NCI-H748 treated with DMSO at 0.1 percent for 48 hours (cell line): ENCODE measurements at regions not wholly inside any gene's neighbourhood (a gene's known extent, or its start where the extent isn't known, plus 50 kb on each side); places are given as distances from the start of the nearest gene placed in this dataset.
"Not testable (repeated sequence)": the region's sequence is repeated elsewhere in the genome, so short reads cannot be mapped to it uniquely, and the experiment has no call there.

Experiments
- DNase-seq: peaks from one replicate; lab custom pipeline; 2025; lab: John Stamatoyannopoulos, UW

DNA sequence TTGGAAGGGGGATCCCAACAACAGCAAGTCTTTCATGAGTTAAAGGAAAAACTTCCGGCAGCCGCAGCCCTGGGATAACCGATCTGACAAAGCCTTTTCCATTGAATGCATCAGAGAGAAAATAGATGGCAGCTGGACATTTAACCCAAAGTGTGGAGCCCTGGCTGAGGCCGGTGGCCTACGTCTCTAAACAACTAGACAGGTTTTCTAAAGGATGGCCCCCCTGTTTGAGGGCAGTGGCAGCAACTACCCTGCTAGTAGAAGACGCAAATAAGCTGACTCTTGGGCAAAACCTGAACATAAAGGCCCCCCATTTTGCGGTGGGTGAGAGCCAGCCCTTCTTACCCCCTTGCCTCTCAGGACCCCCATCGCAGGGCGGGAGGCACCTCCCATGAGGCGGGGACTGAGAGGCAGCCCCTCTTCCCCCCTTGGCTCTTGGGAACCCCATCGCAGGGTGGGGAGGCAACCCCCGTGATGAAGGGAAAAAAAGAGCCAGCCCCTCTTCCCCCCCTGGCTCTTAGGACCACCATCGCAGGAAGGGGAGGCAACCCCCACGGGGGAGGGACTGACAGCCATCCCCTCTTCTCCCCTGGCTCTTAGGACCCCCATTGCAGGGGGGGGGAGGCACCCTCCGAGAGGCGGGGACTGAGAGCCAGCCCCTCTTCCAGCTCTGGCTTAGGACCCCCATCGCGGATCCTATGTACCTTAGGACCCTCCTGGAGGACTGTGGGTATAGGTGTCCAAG lies 2422.9 kb upstream of the PCDH20 start:
- no peak for DNase-seq

GRCh38 chr13:63837701-63838100 lies 2422.1 kb upstream of the PCDH20 start:
- not testable (repeated sequence) for DNase-seq

GRCh38 chr13:63829609-63830008 lies 2414.0 kb upstream of the PCDH20 start:
- not testable (repeated sequence) for DNase-seq

DNA sequence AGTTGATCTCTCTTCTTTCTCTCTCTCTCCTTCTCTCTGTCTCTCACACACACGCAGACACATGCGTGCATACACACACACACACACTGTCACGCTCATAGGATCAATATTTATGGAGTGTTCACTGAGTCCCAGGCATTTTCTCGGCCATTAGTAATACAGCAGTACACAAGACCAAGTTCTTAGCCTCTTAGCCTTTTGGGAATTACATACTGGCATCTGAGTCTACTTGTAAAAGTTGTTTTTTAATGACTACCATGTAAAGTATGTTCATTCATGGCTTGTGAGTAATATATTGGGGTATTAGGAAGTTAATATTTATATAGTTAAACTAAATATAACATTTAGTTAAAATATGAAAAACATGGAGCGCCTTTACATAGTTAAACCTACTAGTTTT lies 2406.1 kb upstream of the PCDH20 start:
- not testable (repeated sequence) for DNase-seq

DNA sequence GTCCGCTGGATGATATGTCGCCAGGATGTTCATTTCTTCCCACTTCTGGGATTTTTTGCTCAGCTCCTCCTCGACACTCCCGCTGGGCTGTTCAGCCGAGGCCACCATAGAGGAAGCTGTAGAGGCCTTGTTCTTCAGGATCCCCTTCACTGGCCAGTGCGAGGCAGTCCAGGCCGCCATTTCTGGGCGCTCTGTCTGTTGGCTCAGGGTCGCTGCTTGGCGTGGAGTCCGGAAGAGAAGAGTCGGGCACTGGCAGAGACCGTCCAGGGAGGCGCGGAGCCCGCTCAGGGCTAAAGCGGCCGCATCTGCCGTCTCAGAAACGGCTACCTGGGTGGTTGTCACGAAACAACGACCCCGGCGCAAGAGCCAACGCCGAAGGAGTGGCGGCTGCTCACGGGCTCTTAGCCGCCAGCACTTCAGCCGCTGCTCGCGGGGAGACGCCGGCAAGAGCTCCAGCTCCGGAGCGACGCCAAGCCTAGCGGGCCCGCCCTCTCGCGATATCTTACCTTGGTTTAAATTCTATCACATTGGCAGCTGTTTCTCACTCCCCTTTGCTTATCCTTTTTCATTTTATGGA lies 2395.9 kb upstream of the PCDH20 start:
- DNase-seq = not testable (repeated sequence)

DNA sequence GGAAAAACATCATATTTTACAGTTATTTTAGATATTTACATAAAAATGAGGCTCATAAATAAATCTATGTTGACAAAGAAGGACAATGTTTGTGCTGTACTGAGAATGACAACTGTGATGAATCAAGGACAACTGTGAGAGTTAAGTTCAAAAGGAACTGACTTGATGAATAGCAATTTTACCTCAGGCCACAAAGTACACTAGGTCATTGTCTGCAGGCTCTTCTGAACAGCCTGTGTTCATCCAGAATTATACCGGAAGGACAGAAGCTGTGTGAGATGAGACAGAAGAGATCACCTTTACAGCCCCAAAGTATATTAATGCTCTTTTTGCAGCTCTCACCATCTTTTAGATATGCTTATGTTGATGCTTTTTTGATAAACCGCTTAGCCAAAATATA lies 2375.5 kb upstream of the PCDH20 start:
- DNase-seq = not testable (repeated sequence)

- no peak for DNase-seq
Measured at GRCh38 chr13:63774133-63774532, 2358.5 kb upstream of the PCDH20 start.

GRCh38 chr13:63773476-63773875 lies 2357.8 kb upstream of the PCDH20 start:
- no peak for DNase-seq

GRCh38 chr13:63757683-63758082 lies 2342.0 kb upstream of the PCDH20 start:
- not testable (repeated sequence) for DNase-seq

GRCh38 chr13:63749857-63750256 lies 2334.2 kb upstream of the PCDH20 start:
- DNase-seq = not testable (repeated sequence)

GRCh38 chr13:63741814-63742101 lies 2326.1 kb upstream of the PCDH20 start:
- DNase-seq = not testable (repeated sequence)

GRCh38 chr13:63741029-63741813 lies 2325.6 kb upstream of the PCDH20 start:
- DNase-seq = no peak

DNA sequence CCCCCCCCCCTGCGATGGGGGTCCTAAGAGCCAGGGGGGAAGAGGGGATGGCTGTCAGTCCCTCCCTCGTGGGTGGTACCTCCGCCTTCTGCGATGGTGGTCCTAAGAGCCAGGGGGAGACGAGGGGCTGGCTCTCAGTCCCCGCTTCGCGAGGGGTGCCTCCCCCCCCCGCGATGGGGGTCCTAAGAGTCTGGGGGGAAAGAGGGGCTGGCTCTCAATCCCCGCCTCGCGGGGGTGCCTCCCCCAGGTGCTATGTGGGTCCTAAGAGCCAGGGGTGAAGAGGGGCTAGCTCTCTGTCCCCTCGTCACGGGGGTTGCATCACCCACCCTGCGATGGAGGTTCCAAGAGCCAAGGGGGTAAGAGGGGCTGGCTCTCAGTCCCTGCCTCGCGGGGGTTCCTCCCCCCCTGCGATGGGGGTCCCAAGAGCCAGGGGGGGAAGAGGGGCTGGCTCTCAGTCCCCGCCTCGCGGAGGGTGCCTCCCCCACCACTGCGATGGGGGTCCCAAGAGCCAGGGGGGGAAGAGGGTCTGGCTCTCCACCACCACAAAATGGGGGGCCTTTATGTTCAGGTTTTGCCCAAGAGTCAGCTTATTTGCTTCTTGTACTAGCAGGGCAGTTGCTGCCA lies 2323.6 kb upstream of the PCDH20 start:
- not testable (repeated sequence) for DNase-seq

- no peak for DNase-seq
Measured at GRCh38 chr13:63737418-63737817, 2321.8 kb upstream of the PCDH20 start.

- no peak for DNase-seq
Measured at GRCh38 chr13:63731896-63732295, 2316.2 kb upstream of the PCDH20 start.

DNA sequence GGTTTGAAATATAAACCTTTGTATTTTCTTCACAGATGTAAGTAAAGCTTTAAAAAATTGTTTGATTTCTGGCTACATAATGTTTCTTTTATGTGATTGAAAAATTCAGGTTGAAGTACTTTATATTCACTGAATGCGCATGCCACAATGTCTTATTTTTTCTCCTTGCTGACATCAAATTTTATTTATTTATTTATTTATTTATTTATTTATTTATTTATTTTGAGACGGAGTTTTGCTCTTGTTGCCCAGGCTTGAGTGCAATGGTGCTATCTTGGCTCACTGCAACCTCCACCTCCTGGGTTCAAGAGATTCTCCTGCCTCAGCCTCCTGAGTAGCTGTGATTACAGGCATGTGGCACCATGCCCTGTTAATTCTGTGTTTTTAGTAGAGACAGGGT lies 2296.5 kb upstream of the PCDH20 start:
- not testable (repeated sequence) for DNase-seq

GRCh38 chr13:63706751-63707150 lies 2291.1 kb upstream of the PCDH20 start:
- no peak for DNase-seq

- DNase-seq = no peak
Measured at GRCh38 chr13:63704521-63704920, 2288.9 kb upstream of the PCDH20 start.

GRCh38 chr13:63700350-63700749 lies 2284.7 kb upstream of the PCDH20 start:
- DNase-seq = no peak

DNA sequence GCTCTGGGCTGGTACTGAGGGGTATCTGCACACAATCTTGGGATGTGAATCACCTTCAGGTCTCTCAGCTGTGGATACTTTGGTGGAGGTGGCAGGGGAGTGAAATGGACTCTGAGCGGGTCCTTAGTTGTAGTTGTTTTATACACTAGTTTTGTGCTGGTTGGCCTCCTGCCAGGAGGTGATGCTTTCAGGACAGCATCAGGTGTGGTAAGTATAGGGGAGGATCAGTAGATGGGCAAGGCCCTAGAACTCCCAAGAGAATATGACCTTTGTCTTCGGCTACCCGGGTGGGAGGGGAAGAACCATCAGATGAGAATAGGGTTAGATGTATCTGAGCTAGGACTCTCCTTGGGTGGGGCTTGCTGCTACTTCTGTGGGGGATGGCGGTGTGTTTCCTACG lies 2284.3 kb upstream of the PCDH20 start:
- DNase-seq = no peak

GRCh38 chr13:63696055-63696454 lies 2280.4 kb upstream of the PCDH20 start:
- no peak for DNase-seq

DNA sequence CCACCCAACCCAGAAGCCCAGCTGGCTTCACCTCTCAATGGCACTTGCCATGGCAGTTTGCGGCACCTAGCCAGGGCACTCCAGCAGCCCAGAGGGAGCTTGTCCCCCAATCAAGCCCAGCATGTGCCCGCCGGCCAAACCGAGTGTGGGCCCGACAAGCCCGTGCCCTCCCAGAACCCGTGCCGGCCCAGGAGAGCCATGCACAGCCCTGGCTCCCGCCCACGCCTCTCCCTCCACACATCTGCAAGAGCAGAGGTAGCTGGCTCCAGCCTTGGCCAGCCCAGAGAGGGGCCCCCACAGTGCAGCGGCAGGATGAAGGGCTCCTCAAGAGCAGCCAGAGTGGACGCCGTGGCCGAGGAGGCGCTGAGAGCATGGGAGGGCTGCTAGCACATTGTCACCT lies 2278.0 kb upstream of the PCDH20 start:
- no peak for DNase-seq

- no peak for DNase-seq
Measured at GRCh38 chr13:63691474-63691873, 2275.8 kb upstream of the PCDH20 start.
